Sigmoid colon (tissue), 6 donors: ENCODE measurements at regions not wholly inside any gene's neighbourhood (a gene's known extent, or its start where the extent isn't known, plus 50 kb on each side); places are given as distances from the start of the nearest gene placed in this dataset.
A peak's percentile ranks its signal among the peaks of the same experiment; 100 is the strongest.

ENCODE experiments used
- DNase-seq: peaks from one replicate; pipeline ENCODE4 v3.0.0-alpha.2; 2019
- H3K27ac ChIP-seq, 4 donors: fragments of 200-600 bp; sonication (generic); one replicate each; pipeline ENCODE4 v1.5.1; 2016 to 2019; ENCODE audit warnings: mild to moderate bottlenecking in 1 of 4
- H3K27me3 ChIP-seq, 3 donors: fragments of 200-600 bp; sonication (generic); one replicate each; pipeline ENCODE4 v1.5.1; 2019; ENCODE audit warnings: mild to moderate bottlenecking in 1 of 3
- H3K36me3 ChIP-seq, 4 donors: fragments of 200-600 bp; sonication (generic); one replicate each; pipeline ENCODE4 v1.5.1; 2016 to 2019
- H3K4me1 ChIP-seq, 4 donors: fragments of 200-600 bp; sonication (generic); one replicate each; pipeline ENCODE4 v1.5.1; 2017 to 2019
- H3K4me3 ChIP-seq, 4 donors: fragments of 200-600 bp; sonication (generic); one replicate each; pipeline ENCODE4 v1.5.1; 2017 to 2019; ENCODE audit warnings: mild to moderate bottlenecking in 2 of 4, moderate library complexity in 1 of 4
- H3K9me3 ChIP-seq, 4 donors: fragments of 200-600 bp in 3 of 4; sonication (generic) in 3 of 4; one replicate each; pipeline versions ENCODE4 v1.5.1 to v1.6.1; 2013 to 2019
- CTCF ChIP-seq, 4 experiments: fragments of 450-650 bp in 3 of 4; fragments of 200-600 bp in 1 of 4; IDR thresholded peaks; one replicate each; pipeline ENCODE4 v1.5.1; 2016 to 2019; ENCODE audit warnings: antibody characterized with exemption in 4 of 4, mild to moderate bottlenecking in 3 of 4, moderate library complexity in 2 of 4
- EP300 ChIP-seq, 4 donors: sonication (generic); formaldehyde crosslinking; IDR thresholded peaks; one replicate each; pipeline ENCODE4 v1.6.1; 2017; ENCODE audit warnings: antibody characterized with exemption in 4 of 4
- POLR2A ChIP-seq, 2 donors: fragments of 450-650 bp; IDR thresholded peaks; one replicate each; pipeline ENCODE4 v1.6.1; 2016; ENCODE audit warnings: antibody characterized with exemption in 2 of 2, mild to moderate bottlenecking in 2 of 2, moderate library complexity in 2 of 2
- POLR2AphosphoS5 ChIP-seq, 4 donors: sonication (generic); formaldehyde crosslinking; IDR thresholded peaks; one replicate each; pipeline ENCODE4 v1.6.1; 2017; ENCODE audit warnings: antibody characterized with exemption in 4 of 4
- WGBS, 2 donors: extraction: QIAGEN DNeasy Blood & Tissue Kit; methylation state at CpG; one replicate each; pipeline ENCODE4 v1.1.7; 2013; 5-methylcytosine and 5-hydroxymethylcytosine counted together
- intact Hi-C: fragments of 100-400 bp; cut with DNase I; formaldehyde crosslinking; loops from one replicate; pipeline ENCODE4 v1.15.1; 2023
- donor health status: healthy with polysubstance abuse.
- donor health status: healthy.

- WGBS, 2 donors = 89 to 90% methylated on average over 7 of the region's 7 CpGs
- no peak for TF ChIP-seq POLR2A (IDR thresholded peaks at IDR 0.05)
- TF ChIP-seq CTCF (IDR thresholded peaks at IDR 0.05) = no peak
- no peak for TF ChIP-seq EP300 (IDR thresholded peaks at IDR 0.05)
- intact Hi-C loops = no loop called here
Observed at GRCh38 chr1:200480964-200481363, 71.1 kb upstream of the ZNF281 start.

DNA sequence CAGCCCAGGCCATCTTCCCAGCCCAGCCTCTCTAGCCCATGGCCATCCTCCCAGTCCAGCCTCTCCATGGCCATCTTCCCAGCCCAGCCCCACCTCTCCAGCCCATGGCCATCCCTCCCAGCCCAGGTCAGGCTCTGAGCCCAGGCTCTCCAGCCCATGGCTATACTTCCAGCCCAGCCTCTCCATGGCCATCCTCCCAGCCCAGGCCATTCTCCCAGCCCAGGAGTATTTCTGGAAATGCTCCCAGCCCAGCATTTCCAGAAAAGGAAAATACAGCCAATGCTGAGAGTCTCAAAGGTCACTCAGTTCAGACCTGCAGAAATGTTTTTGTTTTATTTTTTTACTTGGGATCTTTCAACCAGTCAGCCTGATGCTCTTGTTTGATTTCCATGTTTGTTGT is 70.0 kb upstream of the ZNF281 start:
- intact Hi-C loops = no loop called here
- Histone ChIP-seq H3K9me3 (no peaks in the 10 kb centered on the region), H3K27me3 (no peaks in the 10 kb centered on the region), H3K36me3 (no peaks in the 10 kb centered on the region), H3K27ac (no peak overlapping the region), H3K4me1 (peaks cover 0 to 8% (median 3%) of the 10 kb centered on the region in 4 donors), H3K4me3 (no peak overlapping the region)
- TF ChIP-seq POLR2AphosphoS5 (IDR thresholded peaks at IDR 0.05) (no peak), CTCF (IDR thresholded peaks at IDR 0.05) (no peak), POLR2A (IDR thresholded peaks at IDR 0.05) (no peak), EP300 (IDR thresholded peaks at IDR 0.05) (no peak)
- DNase-seq = no peak

More at GRCh38 chr1:200480964-200481363, 71.1 kb upstream of the ZNF281 start:
- no peak overlapping the region for H3K4me3 ChIP-seq
- peaks cover 0 to 8% (median 3%) of the 10 kb centered on the region in 4 donors for H3K4me1 ChIP-seq
- no peaks in the 10 kb centered on the region for H3K27me3 ChIP-seq
- no peaks in the 10 kb centered on the region for H3K9me3 ChIP-seq
- H3K27ac ChIP-seq = peak overlapping the region in 1 of 4 donors; percentile 22
- H3K36me3 ChIP-seq = no peaks in the 10 kb centered on the region
- DNase-seq = no peak

DNA sequence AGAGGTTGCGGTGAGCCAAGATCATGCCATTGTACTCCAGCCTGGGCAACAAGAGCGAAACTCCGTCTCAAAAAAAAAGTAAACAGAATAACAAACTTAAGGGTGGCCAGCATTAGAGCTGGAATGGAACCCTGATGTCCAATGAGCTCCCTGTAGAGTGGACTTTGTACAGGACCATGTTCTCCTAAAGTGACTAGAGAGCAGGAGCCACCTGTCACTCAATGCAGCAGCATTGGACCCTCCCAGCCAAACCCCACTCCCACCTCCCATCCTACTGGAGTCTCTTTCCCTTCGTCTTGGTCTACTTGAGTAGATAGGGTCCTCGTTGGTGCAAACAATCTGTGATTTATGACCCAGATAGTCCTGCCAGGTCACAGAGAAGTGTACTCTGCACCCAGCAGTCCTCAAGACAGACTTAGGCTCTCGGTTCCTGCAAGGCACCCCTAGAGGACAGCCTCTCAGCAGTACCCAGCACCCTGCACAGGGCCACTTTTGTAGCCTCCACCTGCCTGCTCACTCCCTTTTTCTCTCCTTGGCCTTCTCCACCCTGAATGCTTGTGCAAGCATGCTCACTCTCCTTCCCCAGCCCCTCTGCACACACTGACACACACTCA is 69.2 kb upstream of the ZNF281 start:
- DNase-seq = no peak
- H3K36me3 ChIP-seq = no peaks in the 10 kb centered on the region
- peaks cover 0 to 11% (median 7%) of the 10 kb centered on the region in 4 donors for H3K4me1 ChIP-seq
- 82 to 91% methylated on average over 6 of the region's 6 CpGs for WGBS, 2 donors
- no peaks in the 10 kb centered on the region for H3K9me3 ChIP-seq
- intact Hi-C loops = no loop called here
- no peak for TF ChIP-seq POLR2AphosphoS5 (IDR thresholded peaks at IDR 0.05)
- no peak for TF ChIP-seq EP300 (IDR thresholded peaks at IDR 0.05)
- TF ChIP-seq CTCF (IDR thresholded peaks at IDR 0.05) = no peak
- no peak overlapping the region for H3K4me3 ChIP-seq
- no peaks in the 10 kb centered on the region for H3K27me3 ChIP-seq
- no peak overlapping the region for H3K27ac ChIP-seq

- WGBS, 2 donors = 97 to 98% methylated on average over 4 of the region's 4 CpGs
- DNase-seq = no peak
- H3K9me3 ChIP-seq = no peaks in the 10 kb centered on the region
- no peak overlapping the region for H3K27ac ChIP-seq
- intact Hi-C loops = no loop called here
- peaks cover 0 to 11% (median 10%) of the 10 kb centered on the region in 4 donors for H3K4me1 ChIP-seq
- TF ChIP-seq POLR2A (IDR thresholded peaks at IDR 0.05) (no peak), POLR2AphosphoS5 (IDR thresholded peaks at IDR 0.05) (no peak), CTCF (IDR thresholded peaks at IDR 0.05) (no peak), EP300 (IDR thresholded peaks at IDR 0.05) (no peak)
- H3K36me3 ChIP-seq = no peaks in the 10 kb centered on the region
- H3K27me3 ChIP-seq = no peaks in the 10 kb centered on the region
- no peak overlapping the region for H3K4me3 ChIP-seq
Observed at GRCh38 chr1:200478239-200478623, 68.4 kb upstream of the ZNF281 start.

DNA sequence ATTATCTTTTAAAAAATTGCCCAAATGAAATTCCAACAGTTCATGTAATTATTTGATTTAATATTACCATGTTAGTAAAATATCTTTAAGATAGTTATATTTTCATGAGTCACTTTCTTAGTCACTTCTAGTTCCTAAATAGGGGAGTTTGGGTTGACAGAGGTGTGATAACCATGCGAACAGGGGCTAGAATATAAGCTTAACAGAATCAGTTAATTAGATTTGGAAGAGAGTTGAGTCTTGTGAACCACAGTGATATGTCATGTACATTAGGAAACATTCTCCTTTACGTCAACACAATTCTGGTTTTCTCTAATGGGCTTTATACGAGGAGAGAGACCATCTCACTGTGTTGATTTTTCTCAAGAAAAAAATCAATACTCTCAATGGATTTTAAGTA is 64.8 kb upstream of the ZNF281 start:
- Histone ChIP-seq H3K27ac (no peak overlapping the region), H3K4me1 (peaks cover 0 to 11% (median 9%) of the 10 kb centered on the region in 4 donors), H3K9me3 (no peaks in the 10 kb centered on the region), H3K36me3 (no peaks in the 10 kb centered on the region), H3K4me3 (no peak overlapping the region), H3K27me3 (no peaks in the 10 kb centered on the region)
- intact Hi-C loops = no loop called here
- no peak for DNase-seq
- 86 to 87% methylated on average over 3 of the region's 3 CpGs for WGBS, 2 donors
- TF ChIP-seq EP300 (IDR thresholded peaks at IDR 0.05) = no peak
- TF ChIP-seq POLR2A (IDR thresholded peaks at IDR 0.05) = no peak
- no peak for TF ChIP-seq CTCF (IDR thresholded peaks at IDR 0.05)
- TF ChIP-seq POLR2AphosphoS5 (IDR thresholded peaks at IDR 0.05) = no peak
